ENCODE measurements at regions not wholly inside any gene's neighbourhood (a gene's known extent, or its start where the extent isn't known, plus 50 kb on each side); places are given as distances from the start of the nearest gene placed in this dataset.
"Not testable (repeated sequence)": the region's sequence is repeated elsewhere in the genome, so short reads cannot be mapped to it uniquely, and the experiment has no call there.

DNA sequence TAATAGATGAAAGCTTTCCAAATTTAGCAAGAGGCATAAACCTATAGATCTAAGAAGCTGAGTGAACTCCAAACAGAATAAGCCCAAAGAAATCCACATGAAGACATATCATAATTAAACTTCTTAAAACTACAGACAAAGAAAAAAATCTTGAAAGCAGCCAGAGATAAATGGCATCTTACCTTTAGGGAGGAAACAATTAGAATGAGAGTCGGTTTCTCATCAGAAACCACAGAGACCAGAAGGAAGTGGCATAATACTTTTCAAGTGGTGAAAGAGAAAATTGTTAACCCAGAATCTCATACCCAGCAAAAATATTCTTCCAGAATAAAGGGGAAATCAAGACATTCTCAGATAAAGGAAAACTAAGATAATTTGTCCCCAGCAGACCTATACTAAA lies 98.9 kb upstream of the NANOS1 start:
- Histone ChIP-seq H3K9me3 (ENCODE audit: control insufficient read depth in 2 of 2, insufficient read depth in 1 of 2, low read depth in 1 of 2, low read length in 1 of 2) (peaks cover 0 to 2% of the 10 kb centered on the region in 2 donors), H3K4me3 (ENCODE audit: low read depth in 1 of 2, low read length in 2 of 2) (no peak overlapping the region), H3K27ac (ENCODE audit: low read depth in 2 of 2, low read length in 1 of 2) (no peak overlapping the region), H3K4me1 (ENCODE audit: control insufficient read depth in 2 of 2, insufficient read depth in 2 of 2, low read length in 1 of 2) (no peaks in the 10 kb centered on the region), H3K27me3 (ENCODE audit: control insufficient read depth in 1 of 2, insufficient read depth in 2 of 2, low read length in 2 of 2) (no peaks in the 10 kb centered on the region), H3K36me3 (ENCODE audit: control insufficient read depth in 2 of 2, insufficient read depth in 2 of 2, low read length in 1 of 2) (no peaks in the 10 kb centered on the region)
- WGBS, 2 donors = 59 to 61% methylated on average over 1 of the region's 1 CpG

DNA sequence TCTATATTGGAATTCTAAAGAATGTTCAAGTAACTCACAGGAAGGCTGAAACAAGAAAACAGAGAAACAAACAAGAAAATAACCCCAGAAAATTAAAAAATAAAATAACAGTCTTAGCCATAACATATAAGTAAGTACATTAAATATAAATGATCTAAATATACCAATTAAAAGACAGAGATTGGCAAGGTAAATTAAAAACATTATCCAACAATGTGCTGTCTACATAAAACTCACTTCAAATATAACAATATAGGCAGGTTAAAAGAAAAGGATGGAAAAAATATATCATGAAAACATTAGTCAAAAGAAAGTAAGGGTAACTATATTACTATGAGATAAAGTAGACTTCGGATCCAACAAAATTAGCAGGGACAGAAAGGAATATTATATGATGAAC lies 98.1 kb upstream of the NANOS1 start:
- H3K27ac ChIP-seq (ENCODE audit: low read depth in 2 of 2, low read length in 1 of 2) = no peak overlapping the region
- H3K9me3 ChIP-seq (ENCODE audit: control insufficient read depth in 2 of 2, insufficient read depth in 1 of 2, low read depth in 1 of 2, low read length in 1 of 2) = peaks cover 0 to 2% of the 10 kb centered on the region in 2 donors
- WGBS, 2 donors = 85 to 86% methylated on average over 1 of the region's 1 CpG
- no peak overlapping the region for H3K4me3 ChIP-seq (ENCODE audit: low read depth in 1 of 2, low read length in 2 of 2)
- H3K27me3 ChIP-seq (ENCODE audit: control insufficient read depth in 1 of 2, insufficient read depth in 2 of 2, low read length in 2 of 2) = no peaks in the 10 kb centered on the region
- H3K36me3 ChIP-seq (ENCODE audit: control insufficient read depth in 2 of 2, insufficient read depth in 2 of 2, low read length in 1 of 2) = no peaks in the 10 kb centered on the region
- H3K4me1 ChIP-seq (ENCODE audit: control insufficient read depth in 2 of 2, insufficient read depth in 2 of 2, low read length in 1 of 2) = no peaks in the 10 kb centered on the region

DNA sequence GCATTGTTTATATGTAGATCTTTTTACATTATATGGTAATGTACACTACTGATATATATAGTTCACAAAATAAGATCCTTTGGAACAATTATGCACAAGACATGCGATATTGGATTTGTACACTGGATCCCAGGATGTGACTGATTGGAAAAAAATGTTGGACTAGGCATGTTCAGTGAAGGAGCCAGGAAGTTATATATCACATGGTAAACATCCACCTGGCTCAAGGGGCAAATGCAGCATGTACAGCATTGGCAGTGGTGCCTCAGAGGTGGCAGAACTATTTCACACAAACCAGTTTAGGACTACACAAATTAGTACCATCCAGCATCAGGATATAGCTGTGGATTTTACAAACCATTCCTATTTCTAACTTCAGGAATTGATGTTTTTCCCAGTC lies 97.4 kb upstream of the NANOS1 start:
- not testable (repeated sequence) for H3K27me3 ChIP-seq (ENCODE audit: control insufficient read depth in 1 of 2, insufficient read depth in 2 of 2, low read length in 2 of 2); H3K4me3 ChIP-seq (ENCODE audit: low read depth in 1 of 2, low read length in 2 of 2); H3K36me3 ChIP-seq (ENCODE audit: control insufficient read depth in 2 of 2, insufficient read depth in 2 of 2, low read length in 1 of 2); H3K9me3 ChIP-seq (ENCODE audit: control insufficient read depth in 2 of 2, insufficient read depth in 1 of 2, low read depth in 1 of 2, low read length in 1 of 2); H3K4me1 ChIP-seq (ENCODE audit: control insufficient read depth in 2 of 2, insufficient read depth in 2 of 2, low read length in 1 of 2); H3K27ac ChIP-seq (ENCODE audit: low read depth in 2 of 2, low read length in 1 of 2)
- whole genome bisulfite sequencing, 2 donors = 86 to 97% methylated on average over 1 of the region's 1 CpG

DNA sequence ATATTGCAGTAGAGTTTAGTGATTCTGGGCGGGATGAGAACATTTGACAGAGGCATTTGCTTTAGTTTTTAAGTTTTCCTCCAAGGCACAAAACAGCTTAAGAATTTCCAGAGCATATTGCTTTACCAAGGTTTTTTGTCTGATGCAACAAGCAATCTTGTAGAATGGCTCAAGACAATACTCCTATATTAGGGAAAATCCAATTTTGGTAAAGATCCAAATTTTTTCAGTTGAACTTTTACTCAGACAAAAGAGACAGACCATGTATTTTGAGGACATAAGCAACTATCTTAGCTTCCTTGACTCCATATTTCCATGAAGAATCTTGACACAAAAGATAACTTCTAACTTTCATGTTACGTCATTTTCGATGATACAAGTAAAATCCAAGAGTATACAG lies 92.3 kb upstream of the NANOS1 start:
- H3K4me3 ChIP-seq (ENCODE audit: low read depth in 1 of 2, low read length in 2 of 2) = no peak overlapping the region
- H3K27me3 ChIP-seq (ENCODE audit: control insufficient read depth in 1 of 2, insufficient read depth in 2 of 2, low read length in 2 of 2) = no peaks in the 10 kb centered on the region
- H3K27ac ChIP-seq (ENCODE audit: low read depth in 2 of 2, low read length in 1 of 2) = no peak overlapping the region
- H3K4me1 ChIP-seq (ENCODE audit: control insufficient read depth in 2 of 2, insufficient read depth in 2 of 2, low read length in 1 of 2) = no peaks in the 10 kb centered on the region
- 88 to 94% methylated on average over 3 of the region's 3 CpGs for WGBS, 2 donors
- H3K9me3 ChIP-seq (ENCODE audit: control insufficient read depth in 2 of 2, insufficient read depth in 1 of 2, low read depth in 1 of 2, low read length in 1 of 2) = peaks cover 0 to 2% of the 10 kb centered on the region in 2 donors
- H3K36me3 ChIP-seq (ENCODE audit: control insufficient read depth in 2 of 2, insufficient read depth in 2 of 2, low read length in 1 of 2) = no peaks in the 10 kb centered on the region

DNA sequence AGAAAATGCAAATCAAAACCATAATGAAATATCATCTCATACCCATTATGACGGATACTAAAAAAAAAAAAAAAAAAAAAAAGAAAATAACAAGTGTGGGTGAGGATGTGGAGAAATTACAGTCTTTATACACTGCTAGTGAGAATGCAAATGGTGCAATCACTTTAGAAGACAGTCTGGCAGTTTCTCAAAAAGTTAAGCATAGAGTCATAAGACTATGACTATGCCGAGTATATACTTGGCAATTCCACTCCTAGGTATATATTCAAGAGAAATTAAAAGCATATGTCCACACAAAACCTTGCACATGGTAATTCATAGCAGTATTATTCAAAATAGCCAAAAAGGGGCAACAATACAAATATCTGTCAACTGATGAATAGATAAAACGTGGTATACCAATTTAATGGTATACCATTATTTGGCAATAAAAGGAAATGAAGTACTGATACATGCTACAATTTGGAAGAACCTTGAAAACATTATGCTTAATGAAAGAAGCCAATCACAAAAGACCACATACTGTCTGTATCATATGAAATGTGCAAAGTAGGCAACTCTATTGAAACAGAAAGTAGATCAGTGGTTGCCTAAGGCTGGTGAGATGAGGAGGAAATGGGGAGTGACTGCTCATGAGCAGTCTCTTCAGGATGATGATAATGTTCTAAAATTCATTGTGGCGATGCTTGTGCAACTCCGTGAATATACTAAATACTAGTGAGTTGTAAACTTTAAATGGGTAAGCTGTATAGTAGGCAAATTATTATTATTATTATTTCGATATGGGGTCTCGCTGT lies 90.1 kb upstream of the NANOS1 start:
- H3K9me3 ChIP-seq (ENCODE audit: control insufficient read depth in 2 of 2, insufficient read depth in 1 of 2, low read depth in 1 of 2, low read length in 1 of 2) = no peaks in the 10 kb centered on the region
- no peak overlapping the region for H3K27ac ChIP-seq (ENCODE audit: low read depth in 2 of 2, low read length in 1 of 2)
- H3K4me3 ChIP-seq (ENCODE audit: low read depth in 1 of 2, low read length in 2 of 2) = no peak overlapping the region
- no peaks in the 10 kb centered on the region for H3K27me3 ChIP-seq (ENCODE audit: control insufficient read depth in 1 of 2, insufficient read depth in 2 of 2, low read length in 2 of 2)
- H3K4me1 ChIP-seq (ENCODE audit: control insufficient read depth in 2 of 2, insufficient read depth in 2 of 2, low read length in 1 of 2) = no peaks in the 10 kb centered on the region
- H3K36me3 ChIP-seq (ENCODE audit: control insufficient read depth in 2 of 2, insufficient read depth in 2 of 2, low read length in 1 of 2) = no peaks in the 10 kb centered on the region
- WGBS, 2 donors = 73 to 84% methylated on average over 7 of the region's 7 CpGs

DNA sequence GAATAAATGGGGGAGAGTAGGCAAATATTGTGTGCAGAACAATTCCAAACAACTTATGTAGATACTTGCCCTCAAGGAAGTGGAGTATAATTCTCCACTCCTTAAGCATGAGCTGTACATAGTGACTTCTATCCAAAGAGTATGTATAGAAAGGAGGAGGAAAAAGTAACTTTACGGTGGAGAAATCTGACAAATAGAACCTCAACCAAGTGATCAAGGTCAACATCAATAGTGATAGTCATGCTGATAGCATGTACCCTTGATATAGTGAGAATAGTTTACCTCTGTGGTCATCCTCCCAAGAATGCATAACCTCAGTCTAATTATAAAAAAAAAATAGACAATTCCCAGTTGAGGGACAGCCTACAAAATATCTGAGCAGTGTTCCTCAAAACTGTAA lies 89.1 kb upstream of the NANOS1 start:
- Histone ChIP-seq H3K4me1 (ENCODE audit: control insufficient read depth in 2 of 2, insufficient read depth in 2 of 2, low read length in 1 of 2) (no peaks in the 10 kb centered on the region), H3K4me3 (ENCODE audit: low read depth in 1 of 2, low read length in 2 of 2) (no peak overlapping the region), H3K27ac (ENCODE audit: low read depth in 2 of 2, low read length in 1 of 2) (no peak overlapping the region), H3K27me3 (ENCODE audit: control insufficient read depth in 1 of 2, insufficient read depth in 2 of 2, low read length in 2 of 2) (no peaks in the 10 kb centered on the region), H3K36me3 (ENCODE audit: control insufficient read depth in 2 of 2, insufficient read depth in 2 of 2, low read length in 1 of 2) (no peaks in the 10 kb centered on the region), H3K9me3 (ENCODE audit: control insufficient read depth in 2 of 2, insufficient read depth in 1 of 2, low read depth in 1 of 2, low read length in 1 of 2) (no peaks in the 10 kb centered on the region)
- WGBS, 2 donors = 87 to 91% methylated on average over 1 of the region's 1 CpG

DNA sequence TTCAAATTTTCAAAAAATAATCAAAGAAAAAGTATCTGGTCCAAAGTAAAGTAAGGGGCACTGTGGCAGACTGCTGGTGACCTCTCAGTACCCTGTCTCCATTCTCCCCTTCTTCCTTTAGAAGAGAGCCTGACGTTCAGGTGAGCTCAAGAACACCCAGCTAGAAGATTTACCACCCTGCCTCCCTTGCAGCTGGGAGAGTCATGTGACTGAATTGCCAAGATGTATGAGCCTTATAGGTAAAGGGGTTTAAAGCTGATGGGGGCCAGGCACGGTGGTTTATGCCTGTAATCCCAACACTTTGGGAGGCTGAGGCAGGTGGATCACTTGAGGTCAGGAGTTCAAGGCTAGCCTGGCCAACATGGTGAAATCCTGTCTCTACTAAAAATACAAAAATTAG lies 86.3 kb upstream of the NANOS1 start:
- H3K27me3 ChIP-seq (ENCODE audit: control insufficient read depth in 1 of 2, insufficient read depth in 2 of 2, low read length in 2 of 2) = no peaks in the 10 kb centered on the region
- WGBS, 2 donors = 71 to 74% methylated on average over 2 of the region's 2 CpGs

DNA sequence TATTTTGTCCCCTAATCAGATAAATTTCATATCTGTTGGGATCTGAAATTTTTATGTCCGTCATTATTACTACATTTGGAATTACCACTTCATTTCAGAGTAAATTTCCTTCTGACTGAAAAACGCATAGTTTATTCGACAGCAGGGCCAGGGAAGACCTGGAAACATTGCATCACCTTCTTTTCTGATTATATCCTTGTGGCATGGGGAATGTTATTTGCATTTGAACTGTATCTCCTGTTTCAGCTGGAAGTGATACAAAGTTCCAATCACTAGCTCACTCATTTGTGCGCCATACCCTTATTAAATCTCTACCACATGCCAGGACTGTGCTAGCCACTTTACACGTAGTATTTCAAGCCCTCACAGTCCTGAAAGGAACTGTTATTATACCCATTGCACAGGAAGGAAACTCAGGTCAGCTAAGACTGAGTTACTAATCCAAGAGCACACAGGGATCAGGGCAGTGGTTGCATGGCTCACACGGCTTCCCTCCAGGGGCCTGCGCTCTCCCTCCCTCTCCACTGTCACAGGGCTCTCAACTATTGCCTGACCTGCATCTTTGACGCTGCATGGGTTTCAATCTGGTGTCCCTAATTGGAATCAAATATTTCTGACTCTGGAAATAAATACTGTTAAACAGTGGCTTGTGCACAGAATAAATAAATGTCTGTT lies 84.4 kb upstream of the NANOS1 start:
- no peak overlapping the region for H3K27ac ChIP-seq (ENCODE audit: low read depth in 2 of 2, low read length in 1 of 2)
- H3K9me3 ChIP-seq (ENCODE audit: control insufficient read depth in 2 of 2, insufficient read depth in 1 of 2, low read depth in 1 of 2, low read length in 1 of 2) = no peaks in the 10 kb centered on the region
- no peak overlapping the region for H3K4me3 ChIP-seq (ENCODE audit: low read depth in 1 of 2, low read length in 2 of 2)
- WGBS, 2 donors = 74 to 77% methylated on average over 8 of the region's 8 CpGs
- H3K4me1 ChIP-seq (ENCODE audit: control insufficient read depth in 2 of 2, insufficient read depth in 2 of 2, low read length in 1 of 2) = peaks cover 2% of the 10 kb centered on the region in 2 donors
- no peaks in the 10 kb centered on the region for H3K27me3 ChIP-seq (ENCODE audit: control insufficient read depth in 1 of 2, insufficient read depth in 2 of 2, low read length in 2 of 2)
- no peaks in the 10 kb centered on the region for H3K36me3 ChIP-seq (ENCODE audit: control insufficient read depth in 2 of 2, insufficient read depth in 2 of 2, low read length in 1 of 2)

More for the DNA sequence above, 86.3 kb upstream of the NANOS1 start:
- Histone ChIP-seq H3K4me1 (ENCODE audit: control insufficient read depth in 2 of 2, insufficient read depth in 2 of 2, low read length in 1 of 2) (no peaks in the 10 kb centered on the region), H3K9me3 (ENCODE audit: control insufficient read depth in 2 of 2, insufficient read depth in 1 of 2, low read depth in 1 of 2, low read length in 1 of 2) (no peaks in the 10 kb centered on the region), H3K36me3 (ENCODE audit: control insufficient read depth in 2 of 2, insufficient read depth in 2 of 2, low read length in 1 of 2) (no peaks in the 10 kb centered on the region), H3K27ac (ENCODE audit: low read depth in 2 of 2, low read length in 1 of 2) (no peak overlapping the region), H3K4me3 (ENCODE audit: low read depth in 1 of 2, low read length in 2 of 2) (no peak overlapping the region)

DNA sequence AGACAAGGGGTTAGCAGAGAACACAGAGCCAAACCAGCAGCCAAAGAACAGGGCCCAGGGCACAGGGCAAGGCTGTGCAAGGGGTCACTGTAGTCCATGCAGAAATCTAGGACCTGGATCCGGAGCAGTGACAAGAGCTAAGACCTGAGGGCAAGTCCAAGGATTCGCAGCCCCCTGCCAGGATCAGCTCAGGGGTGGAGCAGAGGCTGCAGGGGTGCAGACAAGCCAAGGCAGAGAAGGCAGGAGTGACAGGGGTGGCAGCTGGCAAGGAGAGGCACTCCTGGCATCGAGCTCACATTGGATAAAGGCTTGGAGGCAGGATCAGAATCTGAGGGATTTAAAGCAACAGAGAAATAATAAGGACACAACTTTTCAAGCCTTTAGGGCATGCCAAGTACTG lies 80.7 kb upstream of the NANOS1 start:
- no peaks in the 10 kb centered on the region for H3K36me3 ChIP-seq (ENCODE audit: control insufficient read depth in 2 of 2, insufficient read depth in 2 of 2, low read length in 1 of 2)
- no peaks in the 10 kb centered on the region for H3K9me3 ChIP-seq (ENCODE audit: control insufficient read depth in 2 of 2, insufficient read depth in 1 of 2, low read depth in 1 of 2, low read length in 1 of 2)
- no peak overlapping the region for H3K4me3 ChIP-seq (ENCODE audit: low read depth in 1 of 2, low read length in 2 of 2)
- H3K27ac ChIP-seq (ENCODE audit: low read depth in 2 of 2, low read length in 1 of 2) = no peak overlapping the region
- H3K4me1 ChIP-seq (ENCODE audit: control insufficient read depth in 2 of 2, insufficient read depth in 2 of 2, low read length in 1 of 2) = peaks cover 2% of the 10 kb centered on the region in 2 donors
- 44 to 55% methylated on average over 3 of the region's 3 CpGs for WGBS, 2 donors
- H3K27me3 ChIP-seq (ENCODE audit: control insufficient read depth in 1 of 2, insufficient read depth in 2 of 2, low read length in 2 of 2) = peaks cover 0 to 2% of the 10 kb centered on the region in 2 donors
